NT2/D1 (cell line): ENCODE measurements at regions not wholly inside any gene's neighbourhood (a gene's known extent, or its start where the extent isn't known, plus 50 kb on each side); places are given as distances from the start of the nearest gene placed in this dataset.

Experiments
- YY1 ChIP-seq: IDR thresholded peaks from 2 replicates; pipeline ENCODE4 v1.6.1; 2011; ENCODE audit not compliant: insufficient read length, insufficient read depth
- ZNF274 ChIP-seq: IDR thresholded peaks from 2 replicates; pipeline ENCODE4 v1.6.1; 2011; ENCODE audit warnings: mild to moderate bottlenecking, low read depth, low read length

GRCh38 chr2:36271266-36271665 is 84.3 kb upstream of the CRIM1 start:
- no peak for TF ChIP-seq ZNF274
- no peak for TF ChIP-seq YY1
